SJSA1 (cell line): ENCODE measurements at regions not wholly inside any gene's neighbourhood (a gene's known extent, or its start where the extent isn't known, plus 50 kb on each side); places are given as distances from the start of the nearest gene placed in this dataset.

Experiments
- DNase-seq, 2 experiments: peaks; one replicate each; pipeline ENCODE4 v3.0.0-alpha.2; 2015 to 2020; ENCODE audit warnings: low spot score in 2 of 2, low read depth in 1 of 2
- H3K27ac ChIP-seq: fragments of 250-450 bp; sonication (Bioruptor Pico); 2 replicates; pipeline ENCODE4 v1.5.1; 2020; ENCODE audit warnings: mild to moderate bottlenecking, moderate library complexity
- H3K27me3 ChIP-seq: fragments of 250-450 bp; sonication (Bioruptor Pico); replicated peaks from 2 replicates; pipeline ENCODE4 v1.5.1; 2020; ENCODE audit warnings: mild to moderate bottlenecking, moderate library complexity
- H3K36me3 ChIP-seq: fragments of 250-450 bp; sonication (Bioruptor Pico); 2 replicates; pipeline ENCODE4 v1.5.1; 2020; ENCODE audit warnings: mild to moderate bottlenecking
- H3K4me1 ChIP-seq: fragments of 250-450 bp; sonication (Bioruptor Pico); replicated peaks from 2 replicates; pipeline ENCODE4 v1.6.1; 2021; ENCODE audit warnings: mild to moderate bottlenecking
- H3K4me3 ChIP-seq: fragments of 250-450 bp; sonication (Bioruptor Pico); 2 replicates; pipeline ENCODE4 v1.5.1; 2020; ENCODE audit warnings: mild to moderate bottlenecking
- H3K9me3 ChIP-seq: fragments of 250-450 bp; sonication (Bioruptor Pico); replicated peaks from 2 replicates; pipeline ENCODE4 v1.5.1; 2020; ENCODE audit warnings: mild to moderate bottlenecking

DNA sequence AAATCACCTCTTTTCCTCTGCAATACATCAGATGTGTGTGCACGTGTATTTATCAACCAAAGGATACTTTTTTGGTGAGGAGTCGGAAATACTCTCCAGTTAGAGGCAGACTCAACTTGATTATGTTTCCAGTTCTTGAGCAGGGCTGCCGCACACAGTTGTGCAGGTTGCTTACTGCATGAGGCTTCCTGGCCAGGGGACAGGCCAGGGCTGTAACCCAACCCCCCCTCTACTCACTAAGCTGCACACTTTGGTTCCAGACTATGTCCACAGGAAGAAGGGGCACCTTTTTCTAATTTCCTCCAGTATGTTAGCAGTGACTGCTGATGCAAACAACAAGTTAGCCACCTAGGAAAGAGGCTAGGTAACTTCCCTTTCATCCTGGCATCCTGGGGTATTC, 476.9 kb upstream of the TBL1XR1 start:
- Histone ChIP-seq H3K27me3 (no peaks in the 10 kb centered on the region), H3K4me3 (no peak overlapping the region), H3K27ac (no peak overlapping the region), H3K4me1 (peaks cover 16% of the 10 kb centered on the region), H3K9me3 (no peaks in the 10 kb centered on the region), H3K36me3 (no peaks in the 10 kb centered on the region)
- no peak for DNase-seq

DNA sequence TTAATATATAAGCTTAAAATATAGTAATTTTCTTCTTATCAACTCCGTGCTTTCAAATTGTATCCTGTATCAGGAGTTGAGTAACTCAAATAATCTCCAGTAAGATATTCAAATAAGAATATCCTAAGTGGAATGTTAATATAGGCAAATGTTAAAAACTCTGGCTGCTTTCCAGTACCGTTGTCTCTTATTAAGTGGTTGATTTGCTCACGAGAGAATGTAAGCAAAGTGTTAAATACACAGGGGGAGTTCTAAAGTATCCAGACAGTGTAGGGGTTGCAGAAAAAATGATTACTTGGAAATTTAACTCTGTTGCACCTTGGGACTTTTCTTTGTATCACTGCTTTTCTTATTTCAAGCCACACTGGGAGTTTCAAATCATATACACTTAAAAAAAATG, 478.9 kb upstream of the TBL1XR1 start:
- Histone ChIP-seq H3K27me3 (no peaks in the 10 kb centered on the region), H3K4me3 (no peak overlapping the region), H3K9me3 (no peaks in the 10 kb centered on the region), H3K27ac (no peak overlapping the region), H3K36me3 (no peaks in the 10 kb centered on the region), H3K4me1 (peaks cover 28% of the 10 kb centered on the region)
- no peak for DNase-seq

DNA sequence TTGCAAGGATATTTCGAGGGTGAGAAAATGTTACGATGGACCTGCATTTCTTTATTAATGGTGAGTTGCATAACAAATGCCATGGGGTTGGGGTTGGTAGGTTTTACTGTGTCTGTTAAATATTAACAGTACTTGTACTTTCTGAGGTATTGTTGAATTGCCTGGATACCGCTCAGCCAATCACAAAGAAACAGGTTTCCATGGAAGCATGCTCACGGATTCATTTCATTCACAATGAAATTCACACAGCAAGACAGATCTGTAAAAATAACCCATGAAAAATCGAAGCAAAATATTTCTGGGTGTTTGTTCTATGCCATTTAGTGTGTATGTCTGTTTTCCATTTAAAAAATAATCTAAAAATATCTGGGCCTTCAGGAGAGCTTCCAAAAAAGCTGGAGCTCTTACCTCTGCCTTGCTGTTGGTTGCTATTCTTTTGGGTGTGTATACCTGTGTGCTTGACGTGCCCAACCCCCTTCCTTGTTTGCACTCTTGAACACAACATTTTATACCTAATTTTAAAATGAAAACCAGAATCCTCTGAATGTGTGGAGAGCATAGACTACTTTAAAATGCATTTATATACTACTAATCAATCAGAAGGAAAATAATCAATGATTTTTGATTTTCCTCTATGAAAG, 479.8 kb upstream of the TBL1XR1 start:
- no peaks in the 10 kb centered on the region for H3K36me3 ChIP-seq
- H3K4me1 ChIP-seq = peaks cover 28% of the 10 kb centered on the region
- DNase-seq = no peak
- H3K9me3 ChIP-seq = no peaks in the 10 kb centered on the region
- no peak overlapping the region for H3K4me3 ChIP-seq
- H3K27ac ChIP-seq = no peak overlapping the region
- H3K27me3 ChIP-seq = no peaks in the 10 kb centered on the region

DNA sequence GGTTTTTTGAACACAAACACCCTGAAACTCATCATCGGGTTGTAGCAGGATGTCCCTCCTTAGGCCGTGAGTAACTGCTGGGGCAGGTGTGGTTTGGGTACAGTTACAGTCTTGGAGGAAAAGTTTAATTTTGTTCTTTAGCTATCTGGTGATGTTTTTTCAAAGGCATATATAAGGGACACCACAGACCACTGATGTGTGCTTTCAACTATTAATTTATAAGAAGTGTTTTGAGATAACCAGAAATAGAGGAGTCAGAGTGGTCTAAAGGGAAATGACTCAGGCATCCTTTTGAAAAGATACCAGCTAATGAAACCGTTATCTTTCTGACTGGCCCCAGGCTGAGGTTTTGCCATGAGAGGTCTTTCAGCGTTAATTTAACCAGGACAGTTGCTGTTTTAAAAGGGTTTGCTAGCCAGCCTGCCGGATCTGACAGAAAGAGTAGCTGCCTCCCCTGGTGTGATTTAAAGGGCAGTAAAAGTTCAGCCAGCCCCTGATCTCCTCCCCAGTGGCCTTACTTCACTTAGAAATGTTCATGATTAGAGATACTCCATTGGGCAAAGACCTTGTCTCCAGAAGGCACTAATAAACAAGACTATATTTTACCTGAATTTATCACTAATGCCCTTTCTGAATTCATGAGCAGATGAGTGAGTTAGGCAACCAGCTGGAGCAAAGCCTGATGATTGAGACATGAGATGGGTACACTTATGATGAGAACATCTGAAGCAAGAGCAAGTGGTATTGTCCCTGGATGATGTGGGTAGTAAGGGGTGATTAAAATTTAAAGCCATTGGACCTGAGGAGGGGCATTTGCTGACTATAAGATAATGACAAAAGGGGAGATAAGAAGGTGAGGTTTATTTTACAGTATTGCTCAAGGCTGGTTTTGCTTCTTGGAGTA, 482.5 kb upstream of the TBL1XR1 start:
- Histone ChIP-seq H3K27me3 (no peaks in the 10 kb centered on the region), H3K4me1 (peaks cover 12% of the 10 kb centered on the region), H3K9me3 (no peaks in the 10 kb centered on the region), H3K27ac (peak overlapping the region; percentile 43), H3K36me3 (no peaks in the 10 kb centered on the region), H3K4me3 (no peak overlapping the region)
- DNase-seq = no peak

DNA sequence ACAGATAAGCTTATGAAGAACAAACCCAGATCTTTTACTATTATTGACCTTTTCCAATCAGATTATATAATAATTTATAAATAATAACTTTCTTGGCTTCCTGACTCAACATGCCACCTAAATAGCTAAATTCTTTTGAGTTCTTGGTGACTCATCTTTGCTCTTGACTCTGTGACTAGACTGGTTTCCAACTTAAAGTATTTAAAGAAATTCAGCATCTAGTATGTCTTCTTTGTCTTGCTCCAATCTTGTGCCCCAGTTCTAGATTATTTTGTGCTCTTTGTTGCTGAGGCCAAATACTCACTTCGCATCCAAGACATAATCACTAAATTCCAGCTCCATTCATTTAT, 483.2 kb upstream of the TBL1XR1 start:
- H3K27ac ChIP-seq = no peak overlapping the region; the same call in 1 of the 2 replicates
- H3K36me3 ChIP-seq = no peaks in the 10 kb centered on the region
- H3K27me3 ChIP-seq = no peaks in the 10 kb centered on the region
- H3K4me3 ChIP-seq = no peak overlapping the region
- no peaks in the 10 kb centered on the region for H3K9me3 ChIP-seq
- no peak for DNase-seq
- H3K4me1 ChIP-seq = peaks cover 12% of the 10 kb centered on the region

DNA sequence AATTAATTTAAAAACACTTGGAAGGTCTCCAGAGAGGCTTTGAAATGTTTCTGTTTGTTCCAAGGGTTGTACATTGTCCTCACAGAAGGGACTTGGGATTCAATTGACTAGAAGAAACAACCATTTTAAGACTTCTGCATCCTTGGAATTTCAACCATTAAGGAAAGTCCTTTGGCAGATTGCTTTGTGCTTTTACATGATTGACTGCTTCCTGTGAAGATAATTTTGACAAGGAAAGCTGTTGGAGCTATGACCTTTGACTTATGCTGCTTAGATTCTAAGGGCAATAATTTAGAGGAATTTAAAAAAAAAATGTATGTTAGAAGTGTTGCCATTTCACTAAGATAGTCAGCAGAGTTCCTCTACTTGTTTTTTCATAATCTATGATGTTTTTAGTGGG, 483.9 kb upstream of the TBL1XR1 start:
- peaks cover 12% of the 10 kb centered on the region for H3K4me1 ChIP-seq
- no peaks in the 10 kb centered on the region for H3K36me3 ChIP-seq
- DNase-seq = no peak
- H3K27ac ChIP-seq = no peak overlapping the region
- H3K4me3 ChIP-seq = no peak overlapping the region
- no peaks in the 10 kb centered on the region for H3K9me3 ChIP-seq
- H3K27me3 ChIP-seq = no peaks in the 10 kb centered on the region

DNA sequence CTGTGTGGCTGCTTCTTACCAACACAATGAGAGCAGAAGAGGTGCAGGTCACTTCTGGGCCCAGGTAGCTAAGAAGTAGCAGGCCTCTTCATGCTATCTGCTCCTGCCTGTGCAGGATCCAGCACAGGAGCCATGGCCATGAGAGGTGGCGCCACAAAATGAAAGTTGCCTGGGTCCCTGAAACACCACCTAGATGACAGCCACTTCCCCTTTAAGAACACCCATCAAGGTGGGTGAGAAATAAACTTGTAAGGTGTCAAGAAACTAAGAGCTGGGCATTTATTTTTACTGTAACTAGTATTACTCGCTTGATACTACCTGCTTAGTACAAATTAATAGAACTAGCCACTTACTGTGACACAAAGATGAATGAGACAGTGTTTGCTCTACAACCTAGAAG, 484.6 kb upstream of the TBL1XR1 start:
- Histone ChIP-seq H3K9me3 (no peaks in the 10 kb centered on the region), H3K4me3 (no peak overlapping the region), H3K27ac (no peak overlapping the region), H3K4me1 (peaks cover 12% of the 10 kb centered on the region), H3K36me3 (no peaks in the 10 kb centered on the region), H3K27me3 (no peaks in the 10 kb centered on the region)
- no peak for DNase-seq

DNA sequence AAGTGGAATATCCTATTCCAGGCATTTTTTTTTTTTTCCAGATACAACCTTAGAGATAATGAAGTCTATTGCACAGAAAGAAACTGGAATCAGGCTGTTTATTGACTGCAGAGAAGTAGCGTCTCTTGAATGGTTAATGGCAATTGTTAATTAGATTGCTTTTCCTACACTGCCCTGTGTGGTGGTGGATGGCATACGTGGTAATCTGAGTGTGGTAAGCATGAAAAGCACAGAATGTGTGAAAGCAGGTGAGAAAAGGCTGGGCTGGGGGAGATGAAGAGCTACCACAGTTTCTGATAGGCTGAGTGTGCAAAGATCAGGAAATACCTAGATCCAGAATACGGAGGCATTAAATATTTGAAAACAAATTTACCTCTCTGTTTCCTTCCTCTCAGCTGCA, 486.3 kb upstream of the TBL1XR1 start:
- DNase-seq = no peak
- Histone ChIP-seq H3K27ac (no peak overlapping the region), H3K4me3 (no peak overlapping the region), H3K4me1 (peaks cover 12% of the 10 kb centered on the region), H3K36me3 (no peaks in the 10 kb centered on the region), H3K27me3 (no peaks in the 10 kb centered on the region), H3K9me3 (no peaks in the 10 kb centered on the region)

DNA sequence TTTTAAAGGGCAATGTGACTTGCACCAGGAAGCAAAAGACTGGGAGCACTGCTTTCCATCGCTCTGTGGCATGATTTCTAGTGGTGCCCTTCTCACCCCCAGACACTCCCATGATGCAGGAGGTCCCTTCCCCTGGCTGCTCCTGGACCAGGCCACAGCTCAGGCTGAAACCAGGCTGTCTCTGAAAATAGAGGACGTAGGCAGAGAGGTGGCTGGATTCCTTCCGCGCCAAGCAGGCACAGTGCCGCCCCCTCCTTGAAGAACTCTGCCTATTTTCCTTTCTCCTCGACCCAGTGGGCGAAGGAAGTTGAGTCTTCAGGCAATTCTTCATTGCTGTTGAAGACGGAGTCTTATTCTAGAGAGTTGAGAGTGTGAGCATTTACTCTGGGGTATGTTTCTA, 489.4 kb upstream of the TBL1XR1 start:
- no peak overlapping the region for H3K4me3 ChIP-seq
- H3K4me1 ChIP-seq = no peaks in the 10 kb centered on the region
- no peaks in the 10 kb centered on the region for H3K27me3 ChIP-seq

DNA sequence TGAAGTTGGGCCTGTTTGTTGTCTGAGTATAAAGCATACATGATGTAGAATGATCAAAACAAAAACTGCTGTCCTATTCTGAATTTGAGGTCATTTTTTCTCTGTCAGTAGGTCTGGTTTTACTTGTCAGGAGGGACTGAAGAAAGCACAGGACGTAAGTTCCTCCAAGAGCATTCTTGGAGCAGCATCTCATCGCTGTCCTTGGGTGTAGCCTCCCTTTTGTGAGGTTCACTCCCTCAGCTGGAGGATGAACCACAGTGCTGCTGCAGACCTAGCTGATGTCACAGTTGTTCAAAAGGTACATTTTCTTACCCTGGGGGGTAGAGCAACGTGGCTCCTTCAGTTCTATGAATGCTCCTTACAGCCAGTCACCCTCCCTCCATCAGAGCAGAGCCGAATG, 490.0 kb upstream of the TBL1XR1 start:
- no peak overlapping the region for H3K4me3 ChIP-seq
- H3K27ac ChIP-seq = no peak overlapping the region
- no peaks in the 10 kb centered on the region for H3K27me3 ChIP-seq
- H3K36me3 ChIP-seq = no peaks in the 10 kb centered on the region
- no peak for DNase-seq
- H3K9me3 ChIP-seq = no peaks in the 10 kb centered on the region
- no peaks in the 10 kb centered on the region for H3K4me1 ChIP-seq

More for the DNA sequence above, 489.4 kb upstream of the TBL1XR1 start:
- Histone ChIP-seq H3K9me3 (no peaks in the 10 kb centered on the region), H3K27ac (no peak overlapping the region), H3K36me3 (no peaks in the 10 kb centered on the region)
- DNase-seq = no peak

DNA sequence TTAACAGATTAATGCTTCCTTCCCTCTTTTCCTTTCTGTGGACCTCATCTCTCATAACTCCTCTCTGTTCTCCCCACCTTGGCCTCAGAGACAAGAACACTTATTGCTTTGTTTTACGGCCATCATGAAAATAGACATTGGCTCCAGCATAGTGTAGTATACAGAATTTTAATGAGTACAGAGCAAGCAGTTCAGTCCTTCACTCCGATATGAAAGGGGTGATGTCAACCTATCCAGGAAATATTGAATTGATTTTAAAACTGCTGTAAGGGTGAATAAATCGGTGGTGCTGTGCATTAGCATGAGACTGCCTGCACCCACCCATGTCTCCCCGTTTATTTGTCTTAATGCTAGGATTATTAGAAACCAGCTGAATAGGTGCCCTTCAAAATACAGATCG, 490.9 kb upstream of the TBL1XR1 start:
- peaks cover under 1% of the 10 kb centered on the region for H3K4me1 ChIP-seq
- H3K27ac ChIP-seq = no peak overlapping the region
- H3K36me3 ChIP-seq = no peaks in the 10 kb centered on the region
- no peaks in the 10 kb centered on the region for H3K27me3 ChIP-seq
- no peaks in the 10 kb centered on the region for H3K9me3 ChIP-seq
- no peak for DNase-seq
- H3K4me3 ChIP-seq = no peak overlapping the region

DNA sequence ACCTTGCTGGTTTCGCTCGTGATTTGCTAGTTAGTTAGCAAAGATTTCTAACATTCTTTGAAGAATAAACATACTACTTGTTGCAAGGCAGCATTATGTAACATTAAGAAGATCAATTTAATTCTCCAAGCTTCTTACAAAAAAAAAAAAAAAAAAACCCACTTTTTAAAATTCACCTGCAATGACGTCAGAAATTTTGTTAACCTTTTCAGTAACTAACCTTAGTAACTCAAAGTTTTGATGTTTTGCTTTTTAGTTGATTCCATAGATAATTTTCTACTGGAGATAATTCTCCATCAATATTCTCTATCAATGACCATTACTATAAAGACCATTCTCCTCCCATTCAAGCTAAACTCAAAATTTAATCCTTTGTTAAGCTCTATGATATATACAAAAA, 491.8 kb upstream of the TBL1XR1 start:
- Histone ChIP-seq H3K4me3 (no peak overlapping the region), H3K27ac (no peak overlapping the region), H3K4me1 (peaks cover 10% of the 10 kb centered on the region), H3K9me3 (no peaks in the 10 kb centered on the region), H3K36me3 (no peaks in the 10 kb centered on the region), H3K27me3 (no peaks in the 10 kb centered on the region)
- DNase-seq = no peak

DNA sequence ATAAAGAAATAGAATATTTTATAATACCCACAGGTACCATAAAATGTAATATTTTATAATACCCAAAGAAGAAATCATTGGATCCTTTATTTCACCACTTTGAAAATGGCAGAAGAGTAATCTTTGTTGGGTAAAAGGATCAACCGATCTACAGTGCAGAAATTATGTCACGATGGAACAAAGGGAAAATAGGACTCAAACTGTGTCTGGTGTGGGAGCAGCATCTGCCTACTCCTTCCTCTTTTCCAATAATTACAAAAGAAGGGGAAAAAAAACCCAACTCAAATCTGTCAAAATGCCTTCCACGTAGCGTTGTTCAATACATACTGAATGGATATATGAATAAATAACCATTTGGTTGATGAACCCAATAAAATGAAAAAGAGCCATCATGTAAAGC, 492.6 kb upstream of the TBL1XR1 start:
- Histone ChIP-seq H3K36me3 (no peaks in the 10 kb centered on the region), H3K4me1 (peaks cover 18% of the 10 kb centered on the region), H3K27ac (no peak overlapping the region), H3K9me3 (no peaks in the 10 kb centered on the region), H3K4me3 (no peak overlapping the region), H3K27me3 (no peaks in the 10 kb centered on the region)
- no peak for DNase-seq

DNA sequence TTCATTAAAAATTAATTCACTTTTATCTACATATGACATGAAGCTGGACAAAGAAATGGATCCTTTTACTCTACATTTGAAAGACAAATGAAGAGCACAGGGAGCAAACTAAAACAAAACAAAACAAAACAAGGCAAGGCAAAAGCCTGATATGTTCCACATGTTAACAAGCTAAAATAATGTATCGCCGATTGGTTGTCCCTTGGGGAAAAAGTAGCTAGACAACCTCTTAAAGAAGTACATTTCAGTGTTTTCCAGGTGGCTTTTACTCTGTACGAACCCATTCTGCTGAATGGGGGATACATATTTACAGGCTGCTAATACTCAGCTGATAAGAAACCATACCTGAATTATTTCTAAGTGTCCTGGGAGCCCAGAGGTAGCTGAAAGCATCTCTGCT, 493.0 kb upstream of the TBL1XR1 start:
- peaks cover 20% of the 10 kb centered on the region for H3K4me1 ChIP-seq
- H3K9me3 ChIP-seq = no peaks in the 10 kb centered on the region
- no peaks in the 10 kb centered on the region for H3K27me3 ChIP-seq
- no peak for DNase-seq
- H3K36me3 ChIP-seq = no peaks in the 10 kb centered on the region
- H3K27ac ChIP-seq = no peak overlapping the region
- H3K4me3 ChIP-seq = no peak overlapping the region
